Lung (tissue), 11 donors: ENCODE measurements at regions not wholly inside any gene's neighbourhood (a gene's known extent, or its start where the extent isn't known, plus 50 kb on each side); places are given as distances from the start of the nearest gene placed in this dataset.

Source experiments
- ATAC-seq: fragments of 200-7000 bp; cut with Tn5 transposase; one replicate; pipeline ENCODE4 v1.9.1; 2020; ENCODE audit warnings: moderate number of reproducible peaks; ENCODE audit not compliant: insufficient read depth, low FRiP score
- DNase-seq, 3 donors: peaks; one replicate each; pipeline ENCODE4 v3.0.0-alpha.2; 2013 to 2017
- H3K27ac ChIP-seq, 2 donors: one replicate each; pipeline ENCODE4 v1.5.1; 2013; ENCODE audit warnings: mild to moderate bottlenecking in 2 of 2, moderate library complexity in 2 of 2, control low read depth in 1 of 2, inconsistent platforms in 1 of 2, low read depth in 1 of 2, low read length in 1 of 2
- H3K27me3 ChIP-seq, 3 donors: one replicate each; pipeline ENCODE4 v1.5.1; 2013; ENCODE audit warnings: low read length in 2 of 3; ENCODE audit not compliant: control insufficient read depth in 3 of 3, insufficient read depth in 3 of 3
- H3K36me3 ChIP-seq, 4 donors: one replicate each; pipeline ENCODE4 v1.5.1; 2013; ENCODE audit warnings: low read length in 4 of 4, mild to moderate bottlenecking in 1 of 4, moderate library complexity in 1 of 4; ENCODE audit not compliant: control insufficient read depth in 4 of 4, insufficient read depth in 4 of 4
- H3K4me1 ChIP-seq, 5 donors: one replicate each; pipeline ENCODE4 v1.5.1; 2013; ENCODE audit warnings: low read length in 5 of 5, mild to moderate bottlenecking in 2 of 5, moderate library complexity in 1 of 5; ENCODE audit not compliant: control insufficient read depth in 5 of 5, insufficient read depth in 5 of 5
- H3K4me3 ChIP-seq: one replicate; pipeline ENCODE4 v1.5.1; 2013; ENCODE audit warnings: mild to moderate bottlenecking, control low read depth, moderate library complexity
- H3K9ac ChIP-seq, 2 donors: one replicate each; pipeline ENCODE4 v1.5.1; 2013; ENCODE audit warnings: low read length in 2 of 2, control low read depth in 1 of 2; ENCODE audit not compliant: insufficient read depth in 1 of 2
- H3K9me3 ChIP-seq, 4 donors: one replicate each; pipeline ENCODE4 v1.5.1; 2013; ENCODE audit warnings: low read length in 3 of 4, mild to moderate bottlenecking in 1 of 4, moderate library complexity in 1 of 4; ENCODE audit not compliant: control insufficient read depth in 4 of 4, insufficient read depth in 3 of 4
- CTCF ChIP-seq: IDR thresholded peaks from 2 replicates; pipeline ENCODE4 v1.5.1; 2012; ENCODE audit warnings: mild to moderate bottlenecking; ENCODE audit errors: control extremely low read depth, extremely low read depth
- WGBS, 2 donors: extraction: QIAGEN DNeasy Blood & Tissue Kit; methylation state at CpG; one replicate each; pipeline ENCODE4 v1.1.7; 2013; 5-methylcytosine and 5-hydroxymethylcytosine counted together
- donor health status: control.
- donor health status: control.
- donor health status: Bipolar disorder and iron deficiency.
- donor health status: healthy.
- donor health status: DM: yes; HTN: yes; CAD: no.

GRCh38 chr1:59223989-59224634, 72.8 kb upstream of the FGGY start:
- Histone ChIP-seq H3K27ac (no peak overlapping the region), H3K9me3 (no peaks in the 10 kb centered on the region), H3K27me3 (no peaks in the 10 kb centered on the region), H3K9ac (no peak overlapping the region), H3K4me1 (peaks cover 0 to 5% (median 0%) of the 10 kb centered on the region in 5 donors), H3K36me3 (no peaks in the 10 kb centered on the region), H3K4me3 (no peak overlapping the region)
- 66 to 74% methylated on average over 3 of the region's 3 CpGs for WGBS, 2 donors
- DNase-seq (peak; percentile 25 to 29 (median 27)), ATAC-seq (no peak)
- TF ChIP-seq CTCF, result no peak

GRCh38 chr1:59225594-59226316, 71.1 kb upstream of the FGGY start:
- Histone ChIP-seq H3K4me1 (peaks cover 0 to 12% (median 3%) of the 10 kb centered on the region in 5 donors), H3K27ac (no peak overlapping the region), H3K27me3 (no peaks in the 10 kb centered on the region), H3K4me3 (no peak overlapping the region), H3K9me3 (no peaks in the 10 kb centered on the region), H3K36me3 (no peaks in the 10 kb centered on the region), H3K9ac (no peak overlapping the region)
- 71 to 94% methylated on average over 2 of the region's 2 CpGs for WGBS, 2 donors
- no peak for TF ChIP-seq CTCF
- DNase-seq (no peak), ATAC-seq (no peak)

GRCh38 chr1:59229138-59229537, 67.8 kb upstream of the FGGY start:
- no peaks in the 10 kb centered on the region for H3K27me3 ChIP-seq
- H3K36me3 ChIP-seq, result no peaks in the 10 kb centered on the region
- TF ChIP-seq CTCF, result no peak
- H3K9ac ChIP-seq, result no peak overlapping the region
- no peak overlapping the region for H3K27ac ChIP-seq
- DNase-seq (peak in 2 of 3 donors; percentile 49 to 80), ATAC-seq (no peak)
- H3K4me1 ChIP-seq, result peaks cover 0 to 15% (median 3%) of the 10 kb centered on the region in 5 donors
- H3K4me3 ChIP-seq, result no peak overlapping the region
- H3K9me3 ChIP-seq, result no peaks in the 10 kb centered on the region
